Testis (tissue), 2 donors: ENCODE measurements at regions not wholly inside any gene's neighbourhood (a gene's known extent, or its start where the extent isn't known, plus 50 kb on each side); places are given as distances from the start of the nearest gene placed in this dataset.
A peak's percentile ranks its signal among the peaks of the same experiment; 100 is the strongest.
"Not testable (repeated sequence)": the region's sequence is repeated elsewhere in the genome, so short reads cannot be mapped to it uniquely, and the experiment has no call there.

ENCODE experiments used
- DNase-seq: peaks from one replicate; pipeline ENCODE4 v3.0.0-alpha.2; 2019
- H3K27ac ChIP-seq, 2 donors: fragments of 200-600 bp; sonication (generic); one replicate each; pipeline ENCODE4 v1.5.1; 2019
- H3K27me3 ChIP-seq: fragments of 200-600 bp; sonication (generic); one replicate; pipeline ENCODE4 v1.5.1; 2019
- H3K36me3 ChIP-seq: fragments of 200-600 bp; sonication (generic); one replicate; pipeline ENCODE4 v1.5.1; 2017; ENCODE audit warnings: low read depth; ENCODE audit errors: missing control alignments
- H3K4me1 ChIP-seq: fragments of 200-600 bp; sonication (generic); one replicate; pipeline ENCODE4 v1.5.1; 2019
- H3K4me3 ChIP-seq, 2 donors: fragments of 200-600 bp; sonication (generic); one replicate each; pipeline ENCODE4 v1.5.1; 2017 to 2019
- H3K9me3 ChIP-seq: fragments of 200-600 bp; sonication (generic); one replicate; pipeline ENCODE4 v1.5.1; 2017
- WGBS, 2 donors: methylation state at CpG; one replicate each; pipeline ENCODE4 v1.1.5; 2018; 5-methylcytosine and 5-hydroxymethylcytosine counted together
- intact Hi-C: fragments of 100-400 bp; cut with DNase I; formaldehyde crosslinking; loops from one replicate; pipeline ENCODE4 v1.15.1; 2023; ENCODE audit warnings: low total_unique reads

- WGBS, 2 donors, result 82 to 100% methylated on average over 1 of the region's 2 CpGs
- H3K27me3 ChIP-seq, H3K27ac ChIP-seq, DNase-seq, H3K36me3 ChIP-seq, H3K4me1 ChIP-seq, H3K4me3 ChIP-seq, H3K9me3 ChIP-seq, intact Hi-C loops: not testable (repeated sequence)
Measured at GRCh38 chr6:60810216-60810615, 1475.8 kb downstream of the KHDRBS2 start.

DNA sequence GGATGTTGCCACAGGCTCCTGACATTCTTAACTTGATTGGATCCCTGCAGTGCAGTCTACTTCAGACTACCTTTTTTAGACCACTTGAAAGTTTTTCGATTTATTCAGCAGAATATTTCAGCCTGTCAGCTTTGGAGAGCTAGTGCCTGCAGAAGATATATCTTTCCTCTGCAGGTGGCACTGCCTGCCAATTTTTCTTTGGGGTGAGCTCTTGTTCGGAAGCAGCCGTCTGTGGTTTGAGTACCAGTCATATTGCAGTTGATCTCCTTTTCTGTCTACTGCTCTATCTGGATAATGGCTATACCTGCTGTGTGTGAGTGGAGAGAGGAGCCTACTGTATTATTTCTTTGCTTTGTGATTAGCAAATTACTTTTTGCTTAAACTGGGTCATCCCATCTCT lies 1486.9 kb downstream of the KHDRBS2 start:
- intact Hi-C loops, result not testable (repeated sequence)
- WGBS, 2 donors, result 44 to 46% methylated on average over 3 of the region's 3 CpGs

DNA sequence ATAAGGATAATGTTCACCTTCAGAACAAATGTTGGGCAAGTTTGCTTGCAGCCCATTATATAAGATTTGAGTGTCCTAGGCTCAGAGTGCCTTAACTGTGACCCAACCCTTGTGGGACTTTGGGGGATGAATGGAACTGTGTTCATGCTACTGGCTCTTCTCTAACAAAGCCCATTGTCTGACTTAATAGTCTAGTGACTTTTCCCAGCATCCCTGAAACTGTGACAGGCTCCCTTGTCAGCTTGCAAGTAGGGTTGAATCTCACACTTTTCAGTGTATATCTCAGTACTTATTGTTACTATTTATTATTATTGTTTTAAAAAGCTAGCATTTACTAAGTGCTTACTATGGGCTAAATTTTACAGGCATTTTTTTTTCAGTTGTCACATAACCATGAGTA lies 1488.2 kb downstream of the KHDRBS2 start:
- H3K36me3 ChIP-seq, H3K4me3 ChIP-seq, DNase-seq, intact Hi-C loops, H3K27ac ChIP-seq, H3K27me3 ChIP-seq, H3K9me3 ChIP-seq, H3K4me1 ChIP-seq: not testable (repeated sequence)

More for the DNA sequence above, 1486.9 kb downstream of the KHDRBS2 start:
- not testable (repeated sequence) for H3K36me3 ChIP-seq, H3K27ac ChIP-seq, H3K9me3 ChIP-seq, H3K4me3 ChIP-seq, H3K4me1 ChIP-seq, DNase-seq, H3K27me3 ChIP-seq

DNA sequence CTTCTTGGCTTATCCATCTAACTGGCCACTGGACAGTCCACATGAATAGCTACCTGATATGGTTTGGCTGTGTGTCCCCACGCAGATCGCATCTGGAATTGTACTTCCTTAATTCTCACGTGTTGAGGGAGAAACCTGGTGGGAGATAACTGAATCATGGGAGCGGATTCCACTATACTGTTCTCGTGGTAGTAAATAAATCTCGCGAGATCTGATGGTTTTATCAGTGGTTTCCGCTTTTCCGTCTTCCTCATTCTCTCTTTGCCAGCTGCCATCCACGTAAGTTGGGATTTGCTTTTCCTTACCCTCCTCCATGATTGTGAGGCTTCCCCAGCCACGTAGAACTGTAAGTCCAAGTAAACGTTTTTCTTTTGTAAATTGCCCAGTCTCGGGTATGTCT lies 1496.4 kb downstream of the KHDRBS2 start:
- H3K4me1 ChIP-seq, H3K9me3 ChIP-seq, H3K27me3 ChIP-seq, intact Hi-C loops, H3K27ac ChIP-seq, H3K36me3 ChIP-seq: not testable (repeated sequence)
- 68 to 69% methylated on average over 13 of the region's 13 CpGs for WGBS, 2 donors
- DNase-seq, result peak; percentile 13
- peak overlapping the region in 1 of 2 donors; percentile 43 for H3K4me3 ChIP-seq

DNA sequence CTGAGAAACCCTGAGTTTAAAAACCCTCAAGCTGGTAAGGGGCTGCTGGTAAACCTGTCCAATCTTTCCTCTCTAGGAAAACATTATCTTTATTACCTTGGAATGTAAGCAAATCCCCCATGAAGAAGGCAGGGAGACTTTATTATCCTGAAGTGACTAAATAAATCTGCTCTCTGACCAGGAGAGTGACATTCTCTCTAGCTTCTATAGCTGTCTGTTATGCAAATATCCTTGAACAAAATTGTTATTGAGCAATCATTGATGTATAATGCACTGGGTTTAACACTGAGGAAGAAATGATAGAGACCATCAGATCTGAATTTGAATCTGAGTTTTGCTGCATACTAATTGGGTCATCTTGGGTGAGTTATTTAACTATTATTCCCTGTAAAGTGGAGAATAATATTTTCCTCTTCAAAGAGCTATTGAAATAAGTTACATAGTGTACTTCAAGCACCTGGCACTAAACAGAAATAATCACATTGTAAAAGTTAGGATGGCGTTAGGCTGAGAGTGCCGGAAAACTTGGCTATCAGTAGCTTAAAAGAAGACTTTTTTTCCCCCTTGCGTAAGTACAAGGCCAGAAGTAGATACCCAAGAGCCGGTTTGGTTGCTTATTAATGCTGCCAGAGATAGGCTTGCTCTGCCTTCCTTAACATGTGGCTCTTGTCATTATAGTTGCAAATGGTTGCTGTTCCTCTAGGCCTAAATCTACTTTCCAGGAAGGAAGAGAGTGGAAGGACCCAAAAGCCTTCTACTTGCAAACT lies 1503.1 kb downstream of the KHDRBS2 start:
- H3K4me3 ChIP-seq, H3K27ac ChIP-seq, intact Hi-C loops, H3K27me3 ChIP-seq, H3K36me3 ChIP-seq, DNase-seq, H3K9me3 ChIP-seq, H3K4me1 ChIP-seq: not testable (repeated sequence)
- 53 to 73% methylated on average over 4 of the region's 4 CpGs for WGBS, 2 donors

- H3K4me1 ChIP-seq, H3K27ac ChIP-seq, H3K4me3 ChIP-seq, DNase-seq, H3K9me3 ChIP-seq, H3K36me3 ChIP-seq, intact Hi-C loops, H3K27me3 ChIP-seq: not testable (repeated sequence)
- 47 to 57% methylated on average over 3 of the region's 3 CpGs for WGBS, 2 donors
Measured at GRCh38 chr6:60779591-60779990, 1506.4 kb downstream of the KHDRBS2 start.

- H3K27ac ChIP-seq, intact Hi-C loops, H3K4me3 ChIP-seq, H3K27me3 ChIP-seq, DNase-seq, H3K9me3 ChIP-seq, H3K4me1 ChIP-seq, H3K36me3 ChIP-seq: not testable (repeated sequence)
- WGBS, 2 donors, result 87 to 96% methylated on average over 4 of the region's 4 CpGs
Measured at GRCh38 chr6:60767791-60768499, 1518.1 kb downstream of the KHDRBS2 start.

DNA sequence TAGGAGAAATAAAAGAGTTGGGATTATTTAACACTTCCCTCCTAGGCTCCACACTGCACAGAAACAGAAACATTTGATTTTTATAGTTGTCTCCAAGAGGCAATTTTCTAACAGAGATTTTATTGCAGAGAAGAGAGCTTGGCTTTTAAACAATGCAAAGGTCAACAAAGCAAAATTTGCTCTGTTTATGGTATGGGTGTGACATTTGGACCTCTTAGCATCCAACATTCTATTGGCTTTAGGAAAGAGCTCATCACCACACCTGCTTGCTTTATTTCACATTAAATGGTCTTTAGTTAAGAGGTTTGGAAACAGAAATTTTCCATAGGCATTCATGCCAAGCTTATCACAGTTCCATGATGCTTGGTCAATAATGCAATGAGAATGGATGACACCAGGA lies 1520.7 kb downstream of the KHDRBS2 start:
- H3K36me3 ChIP-seq, H3K27me3 ChIP-seq, H3K9me3 ChIP-seq, H3K27ac ChIP-seq, intact Hi-C loops, DNase-seq, H3K4me3 ChIP-seq, H3K4me1 ChIP-seq: not testable (repeated sequence)

DNA sequence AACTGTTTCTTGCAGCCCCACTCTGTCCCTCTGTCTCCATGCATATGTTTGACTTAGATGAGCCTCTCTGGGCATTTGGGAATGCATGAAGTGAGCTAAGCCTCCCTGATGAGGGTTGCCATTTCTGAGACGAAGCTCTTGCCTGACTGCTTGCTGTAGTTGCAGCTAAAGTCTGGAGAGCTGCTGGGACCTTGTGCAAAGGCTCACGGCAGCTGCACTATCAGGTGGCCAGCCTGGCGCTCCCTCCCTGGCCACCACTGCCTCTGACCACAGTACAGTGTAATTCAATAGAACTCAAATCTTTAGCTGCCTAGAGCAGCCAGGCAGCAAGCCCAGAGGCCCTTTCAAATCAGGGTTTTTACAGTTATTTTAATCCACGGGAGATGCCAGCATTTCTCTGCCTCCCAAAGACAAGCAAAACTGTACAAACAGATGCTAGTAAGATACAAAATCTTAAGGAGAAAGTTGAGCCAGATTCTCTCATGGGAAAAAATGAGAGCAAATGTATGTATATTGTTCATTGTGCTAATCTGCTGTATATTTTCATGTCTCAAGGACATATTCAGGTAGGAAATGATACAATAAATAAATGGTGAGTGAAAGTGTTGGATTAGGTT lies 1522.5 kb downstream of the KHDRBS2 start:
- H3K9me3 ChIP-seq, H3K4me3 ChIP-seq, H3K36me3 ChIP-seq, intact Hi-C loops, H3K27me3 ChIP-seq, H3K4me1 ChIP-seq, H3K27ac ChIP-seq: not testable (repeated sequence)
- WGBS, 2 donors, result 50 to 63% methylated on average over 2 to 4 of the region's 4 CpGs
- peak; percentile 18 for DNase-seq

- H3K9me3 ChIP-seq, H3K4me3 ChIP-seq, H3K27ac ChIP-seq, H3K4me1 ChIP-seq, H3K36me3 ChIP-seq, H3K27me3 ChIP-seq, DNase-seq, intact Hi-C loops: not testable (repeated sequence)
- WGBS, 2 donors, result 59 to 67% methylated on average over 1 of the region's 1 CpG
Measured at GRCh38 chr6:60760928-60761327, 1525.1 kb downstream of the KHDRBS2 start.

GRCh38 chr6:60759149-60759825 lies 1526.7 kb downstream of the KHDRBS2 start:
- H3K36me3 ChIP-seq, H3K4me1 ChIP-seq, H3K4me3 ChIP-seq, DNase-seq, intact Hi-C loops, H3K27me3 ChIP-seq, H3K9me3 ChIP-seq, H3K27ac ChIP-seq: not testable (repeated sequence)
- 67 to 71% methylated on average over 2 of the region's 2 CpGs for WGBS, 2 donors

DNA sequence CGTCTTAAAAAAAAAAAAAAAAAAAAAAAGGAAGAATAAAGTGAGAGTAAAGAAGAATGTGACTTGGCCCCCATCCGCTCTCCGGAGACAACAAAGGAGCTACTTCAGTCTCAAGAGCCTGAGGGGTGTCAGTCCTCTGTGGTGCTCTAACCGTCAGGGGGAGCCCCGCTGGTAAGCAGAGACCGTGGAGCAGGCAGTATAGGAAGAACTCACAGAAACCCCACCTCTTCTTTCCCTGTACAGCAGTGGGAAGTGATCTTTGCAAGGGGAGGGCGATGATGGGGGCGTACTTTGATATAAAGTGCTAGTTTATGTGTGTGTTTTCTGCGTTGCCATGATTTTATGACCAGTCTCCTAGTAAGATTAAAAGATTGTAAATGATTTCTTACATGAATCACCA lies 1527.3 kb downstream of the KHDRBS2 start:
- H3K4me1 ChIP-seq, H3K36me3 ChIP-seq, DNase-seq, H3K9me3 ChIP-seq, intact Hi-C loops, H3K4me3 ChIP-seq, H3K27me3 ChIP-seq, H3K27ac ChIP-seq: not testable (repeated sequence)
- WGBS, 2 donors, result 66 to 68% methylated on average over 9 of the region's 9 CpGs
